BE2C (cell line): ENCODE measurements at regions not wholly inside any gene's neighbourhood (a gene's known extent, or its start where the extent isn't known, plus 50 kb on each side); places are given as distances from the start of the nearest gene placed in this dataset.

Experiments used
- DNase-seq: peaks from one replicate; pipeline ENCODE4 v3.0.0-alpha.2; 2020
- H3K27me3 ChIP-seq: fragments of 250-450 bp; sonication (Bioruptor Pico); 2 replicates; pipeline ENCODE4 v1.5.1; 2020; ENCODE audit warnings: mild to moderate bottlenecking
- H3K36me3 ChIP-seq: fragments of 250-450 bp; sonication (Bioruptor Pico); 2 replicates; pipeline ENCODE4 v1.5.1; 2020; ENCODE audit warnings: mild to moderate bottlenecking
- H3K4me1 ChIP-seq: fragments of 250-450 bp; sonication (Bioruptor Pico); 2 replicates; pipeline ENCODE4 v1.5.1; 2020
- H3K4me3 ChIP-seq: 2 replicates; pipeline ENCODE4 v1.5.1; 2011; ENCODE audit warnings: low read depth, low read length
- H3K9me3 ChIP-seq: fragments of 250-450 bp; sonication (Bioruptor Pico); 2 replicates; pipeline ENCODE4 v1.5.1; 2020
- CTCF ChIP-seq: IDR thresholded peaks from 2 replicates; pipeline ENCODE4 v1.5.1; 2012; ENCODE audit warnings: mild to moderate bottlenecking, low read depth, low read length

GRCh38 chr7:115449689-115450088 is 527.8 kb downstream of the MDFIC start:
- TF ChIP-seq CTCF: no peak
- Histone ChIP-seq H3K27me3 (no peaks in the 10 kb centered on the region), H3K4me1 (no peaks in the 10 kb centered on the region), H3K9me3 (no peaks in the 10 kb centered on the region), H3K4me3 (no peak overlapping the region), H3K36me3 (no peaks in the 10 kb centered on the region)
- DNase-seq: no peak

GRCh38 chr7:115447495-115447894 is 525.6 kb downstream of the MDFIC start:
- no peak for DNase-seq
- TF ChIP-seq CTCF: no peak
- no peaks in the 10 kb centered on the region for H3K36me3 ChIP-seq

GRCh38 chr7:115441033-115441432 is 519.1 kb downstream of the MDFIC start:
- no peaks in the 10 kb centered on the region for H3K36me3 ChIP-seq
- H3K27me3 ChIP-seq: no peaks in the 10 kb centered on the region
- H3K9me3 ChIP-seq: no peaks in the 10 kb centered on the region
- TF ChIP-seq CTCF: no peak
- no peak overlapping the region for H3K4me3 ChIP-seq
- no peaks in the 10 kb centered on the region for H3K4me1 ChIP-seq
- DNase-seq: no peak

More at GRCh38 chr7:115447495-115447894, 525.6 kb downstream of the MDFIC start:
- no peak overlapping the region for H3K4me3 ChIP-seq
- no peaks in the 10 kb centered on the region for H3K9me3 ChIP-seq
- no peaks in the 10 kb centered on the region for H3K4me1 ChIP-seq
- no peaks in the 10 kb centered on the region for H3K27me3 ChIP-seq

- no peaks in the 10 kb centered on the region for H3K36me3 ChIP-seq
- no peak for TF ChIP-seq CTCF
- no peaks in the 10 kb centered on the region for H3K27me3 ChIP-seq
- H3K9me3 ChIP-seq: no peaks in the 10 kb centered on the region
- H3K4me1 ChIP-seq: no peaks in the 10 kb centered on the region
- DNase-seq: no peak
- H3K4me3 ChIP-seq: no peak overlapping the region
Observed at GRCh38 chr7:115435178-115435577, 513.3 kb downstream of the MDFIC start.

- Histone ChIP-seq H3K36me3 (no peaks in the 10 kb centered on the region), H3K27me3 (no peaks in the 10 kb centered on the region), H3K4me1 (no peaks in the 10 kb centered on the region), H3K9me3 (no peaks in the 10 kb centered on the region), H3K4me3 (no peak overlapping the region)
- DNase-seq: no peak
- no peak for TF ChIP-seq CTCF
Observed at GRCh38 chr7:115429918-115430317, 508.0 kb downstream of the MDFIC start.

- Histone ChIP-seq H3K36me3 (no peaks in the 10 kb centered on the region), H3K27me3 (no peaks in the 10 kb centered on the region), H3K4me1 (no peaks in the 10 kb centered on the region), H3K4me3 (no peak overlapping the region), H3K9me3 (no peaks in the 10 kb centered on the region)
- no peak for DNase-seq
- TF ChIP-seq CTCF: no peak
Observed at GRCh38 chr7:115417662-115418061, 495.8 kb downstream of the MDFIC start.
